MCF 10A (cell line): ENCODE measurements at regions not wholly inside any gene's neighbourhood (a gene's known extent, or its start where the extent isn't known, plus 50 kb on each side); places are given as distances from the start of the nearest gene placed in this dataset.
A peak's percentile ranks its signal among the peaks of the same experiment; 100 is the strongest.

Source experiments
- BruUV-seq: library from RNA; stranded (reverse); fragments of 400-500 nt; replicated peaks from 2 replicates; lab custom pipeline; 2021; lab: Mats Ljungman, UMichigan
- CTCF ChIA-PET: fragments of 300-600 bp; sonication (Branson Sonifier 250); formaldehyde crosslinking; extraction: SDS; loops from one replicate; lab custom pipeline; 2021; ENCODE audit warnings: antibody characterized with exemption, inconsistent platforms; lab: Yijun Ruan, JAX
- POLR2A ChIA-PET: fragments of 300-600, 350-650 bp; sonication (Branson Sonifier 250); formaldehyde crosslinking; extraction: SDS; loops from one replicate; lab custom pipeline; 2020; ENCODE audit warnings: antibody characterized with exemption, inconsistent platforms; lab: Yijun Ruan, JAX
- DNase-seq: peaks from one replicate; pipeline ENCODE4 v3.0.0-alpha.2; 2018; ENCODE audit not compliant: unreplicated experiment
- H3K27ac Mint-ChIP-seq: one replicate; pipeline ENCODE4 v1.8.0; 2022; ENCODE audit warnings: mild to moderate bottlenecking, low read depth, mixed read lengths; ENCODE audit not compliant: unreplicated experiment
- H3K27me3 Mint-ChIP-seq: one replicate; pipeline ENCODE4 v1.8.0; 2022; ENCODE audit warnings: mixed read lengths; ENCODE audit not compliant: insufficient read depth, unreplicated experiment
- H3K36me3 Mint-ChIP-seq: one replicate; pipeline ENCODE4 v1.8.0; 2022; ENCODE audit warnings: mild to moderate bottlenecking, moderate library complexity, mixed read lengths; ENCODE audit not compliant: insufficient read depth, unreplicated experiment
- H3K4me1 Mint-ChIP-seq: one replicate; pipeline ENCODE4 v1.8.0; 2022; ENCODE audit warnings: mixed read lengths; ENCODE audit not compliant: insufficient read depth, unreplicated experiment
- H3K4me3 Mint-ChIP-seq: one replicate; pipeline ENCODE4 v1.8.0; 2022; ENCODE audit warnings: mild to moderate bottlenecking, moderate library complexity, mixed read lengths; ENCODE audit not compliant: unreplicated experiment
- H3K9me3 Mint-ChIP-seq: one replicate; pipeline ENCODE4 v1.8.0; 2022; ENCODE audit warnings: mixed read lengths; ENCODE audit not compliant: unreplicated experiment
- intact Hi-C: fragments of 100-400 bp; cut with micrococcal nuclease; formaldehyde crosslinking; loops from 2 replicates; pipeline ENCODE4 v1.14.1; 2022
- TF ChIP-seq, protein P1 (sequence below): fragments of 200-600 bp; IDR thresholded peaks from one replicate; pipeline ENCODE4 v1.8.0; 2022; ENCODE audit warnings: antibody characterized with exemption, mild to moderate bottlenecking; ENCODE audit not compliant: unreplicated experiment

DNA sequence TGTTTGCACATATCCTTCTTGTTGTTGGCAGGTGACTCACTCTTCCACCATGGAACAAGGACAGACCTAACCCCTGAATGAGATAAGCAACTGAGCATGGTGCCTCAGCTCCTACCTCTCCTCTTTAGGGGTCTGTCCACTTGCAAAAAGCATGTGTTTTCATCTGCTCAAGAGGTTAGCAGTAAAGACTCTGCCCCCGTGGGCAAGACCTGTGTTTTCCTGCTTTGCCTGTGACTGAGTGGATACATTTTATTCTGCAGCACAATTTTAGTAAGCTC, 111.0 kb upstream of the LIFR start:
- POLR2A ChIA-PET = no interaction called here
- intact Hi-C loops = loop anchor here (1.0 kb wide), 4 partner anchors 111 to 226 kb away; partner anchors contain the start of gene LIFR

DNA sequence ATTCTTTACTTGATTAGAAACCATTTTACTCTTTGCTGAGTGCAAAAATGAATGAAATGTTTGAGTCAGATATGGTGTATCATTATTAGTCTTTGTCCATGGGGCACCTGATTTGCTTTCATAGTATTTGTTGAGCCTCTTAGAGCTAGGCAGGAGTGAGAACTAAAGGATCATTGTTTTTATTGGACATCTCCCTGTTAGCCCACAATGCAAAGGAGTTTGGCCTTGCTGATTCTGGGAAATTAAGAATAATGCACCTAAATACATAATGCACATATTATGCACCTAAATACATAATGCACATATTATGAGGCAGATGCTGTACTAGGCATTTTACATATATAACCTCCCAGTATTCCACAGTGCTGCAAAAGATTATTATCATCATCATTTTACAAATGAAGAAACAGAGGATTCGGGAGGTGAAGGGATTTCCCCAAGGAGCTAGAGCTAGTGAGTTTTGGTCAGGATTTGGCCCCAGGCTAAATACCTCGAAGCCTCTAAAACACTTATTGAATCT, 113.0 kb upstream of the LIFR start:
- Mint-ChIP-seq H3K36me3 (no peaks in the 10 kb centered on the region), H3K9me3 (peaks cover 8% of the 10 kb centered on the region), H3K4me3 (no peak overlapping the region), H3K27me3 (no peaks in the 10 kb centered on the region), H3K27ac (peak overlapping the region; percentile 53), H3K4me1 (peaks cover 50% of the 10 kb centered on the region)
- DNase-seq = peak; percentile 15
- POLR2A ChIA-PET = interaction anchor here (0.6 to 2.0 kb wide), 5 partner anchors 68 to 406 kb away, joined by 3 to 5 read pairs (median 3); no protein-coding TSS in a partner anchor
- TF ChIP-seq, protein P1, sequence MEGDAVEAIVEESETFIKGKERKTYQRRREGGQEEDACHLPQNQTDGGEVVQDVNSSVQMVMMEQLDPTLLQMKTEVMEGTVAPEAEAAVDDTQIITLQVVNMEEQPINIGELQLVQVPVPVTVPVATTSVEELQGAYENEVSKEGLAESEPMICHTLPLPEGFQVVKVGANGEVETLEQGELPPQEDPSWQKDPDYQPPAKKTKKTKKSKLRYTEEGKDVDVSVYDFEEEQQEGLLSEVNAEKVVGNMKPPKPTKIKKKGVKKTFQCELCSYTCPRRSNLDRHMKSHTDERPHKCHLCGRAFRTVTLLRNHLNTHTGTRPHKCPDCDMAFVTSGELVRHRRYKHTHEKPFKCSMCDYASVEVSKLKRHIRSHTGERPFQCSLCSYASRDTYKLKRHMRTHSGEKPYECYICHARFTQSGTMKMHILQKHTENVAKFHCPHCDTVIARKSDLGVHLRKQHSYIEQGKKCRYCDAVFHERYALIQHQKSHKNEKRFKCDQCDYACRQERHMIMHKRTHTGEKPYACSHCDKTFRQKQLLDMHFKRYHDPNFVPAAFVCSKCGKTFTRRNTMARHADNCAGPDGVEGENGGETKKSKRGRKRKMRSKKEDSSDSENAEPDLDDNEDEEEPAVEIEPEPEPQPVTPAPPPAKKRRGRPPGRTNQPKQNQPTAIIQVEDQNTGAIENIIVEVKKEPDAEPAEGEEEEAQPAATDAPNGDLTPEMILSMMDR = no peak
- CTCF ChIA-PET = interaction anchor here (0.7 to 1.4 kb wide), 4 partner anchors 154 to 248 kb away, joined by 3 to 10 read pairs (median 3); no protein-coding TSS in a partner anchor
- BruUV-seq = no TSS peak
- intact Hi-C loops = no loop called here

More for the DNA sequence above, 111.0 kb upstream of the LIFR start:
- Mint-ChIP-seq H3K27ac (peak overlapping the region; percentile 43), H3K4me3 (no peak overlapping the region), H3K36me3 (no peaks in the 10 kb centered on the region), H3K9me3 (no peaks in the 10 kb centered on the region), H3K4me1 (peaks cover 35% of the 10 kb centered on the region), H3K27me3 (no peaks in the 10 kb centered on the region)
- CTCF ChIA-PET = interaction anchor here (0.6 to 2.4 kb wide), 9 partner anchors 18 to 233 kb away, joined by 3 to 15 read pairs (median 4); no protein-coding TSS in a partner anchor
- DNase-seq = no peak
- TF ChIP-seq, protein P1 = no peak
- no TSS peak for BruUV-seq

DNA sequence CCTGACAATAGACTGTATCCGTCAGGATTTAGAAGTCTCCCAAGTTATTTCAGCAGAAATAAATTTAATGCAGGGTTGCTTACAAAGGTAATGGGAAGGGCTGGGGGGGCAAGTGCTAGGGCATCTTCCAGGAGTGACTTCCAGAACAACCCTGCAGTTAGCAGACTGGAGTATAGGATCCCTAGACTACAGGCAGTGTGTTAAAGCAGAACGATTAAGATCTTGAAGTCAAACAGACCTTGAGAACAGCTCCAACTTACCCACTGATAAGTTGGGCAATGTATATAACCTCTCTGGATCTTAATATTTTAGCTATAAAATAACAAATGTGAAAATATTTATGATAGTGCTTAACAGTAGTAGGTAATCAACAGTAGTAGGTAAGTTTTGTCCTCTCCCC, 113.6 kb upstream of the LIFR start:
- TF ChIP-seq, protein P1 = no peak
- H3K36me3 Mint-ChIP-seq = no peaks in the 10 kb centered on the region
- no peaks in the 10 kb centered on the region for H3K27me3 Mint-ChIP-seq
- peaks cover 8% of the 10 kb centered on the region for H3K9me3 Mint-ChIP-seq
- ChIA-PET POLR2A (interaction anchor here (0.6 to 2.0 kb wide), 7 partner anchors 19 to 405 kb away, joined by 3 to 6 read pairs (median 3); no protein-coding TSS in a partner anchor), CTCF (interaction anchor here (0.7 to 1.4 kb wide), 4 partner anchors 155 to 249 kb away, joined by 3 to 10 read pairs (median 3); no protein-coding TSS in a partner anchor)
- intact Hi-C loops = loop anchor here (5.0 kb wide), 1 partner anchor 252 kb away; no protein-coding TSS in a partner anchor
- no TSS peak for BruUV-seq
- H3K4me3 Mint-ChIP-seq = peak overlapping the region; percentile 10
- peak overlapping the region; percentile 53 for H3K27ac Mint-ChIP-seq
- H3K4me1 Mint-ChIP-seq = peaks cover 50% of the 10 kb centered on the region
- no peak for DNase-seq

DNA sequence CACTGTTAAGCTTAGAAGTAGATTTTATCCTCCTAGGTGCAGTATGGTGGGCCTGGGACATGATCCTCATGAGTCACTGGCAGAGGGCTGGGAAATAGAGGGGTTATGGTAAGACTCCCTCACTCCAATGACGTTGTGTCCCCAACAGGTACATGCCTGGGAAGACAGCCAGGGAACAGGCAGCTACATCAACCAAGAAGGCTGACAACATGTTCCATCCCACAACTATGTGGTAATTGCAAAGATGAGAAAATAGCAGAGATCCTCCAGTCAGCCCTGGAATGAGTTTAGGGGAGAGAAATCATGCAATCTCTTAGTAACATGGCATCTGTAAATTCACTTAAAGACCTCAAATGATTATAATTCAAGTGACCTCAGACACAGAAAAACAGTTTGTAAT, 114.4 kb upstream of the LIFR start:
- peak overlapping the region; percentile 10 for H3K4me3 Mint-ChIP-seq
- intact Hi-C loops = loop anchor here (5.0 kb wide), 1 partner anchor 251 kb away; no protein-coding TSS in a partner anchor
- peak; percentile 90 for DNase-seq

More for the DNA sequence above, 114.4 kb upstream of the LIFR start:
- peak overlapping the region; percentile 53 for H3K27ac Mint-ChIP-seq
- no peaks in the 10 kb centered on the region for H3K36me3 Mint-ChIP-seq
- H3K27me3 Mint-ChIP-seq = no peaks in the 10 kb centered on the region
- ChIA-PET CTCF (interaction anchor here (0.6 kb wide), 1 partner anchor 1292 kb away, joined by 5 read pairs; no protein-coding TSS in a partner anchor), POLR2A (interaction anchor here (0.5 to 2.0 kb wide), 4 partner anchors 20 to 1429 kb away, joined by 3 to 6 read pairs (median 4); no protein-coding TSS in a partner anchor)
- peaks cover 50% of the 10 kb centered on the region for H3K4me1 Mint-ChIP-seq
- TF ChIP-seq, protein P1 = no peak
- BruUV-seq = no TSS peak
- H3K9me3 Mint-ChIP-seq = peaks cover 15% of the 10 kb centered on the region
